ENCODE measurements at regions not wholly inside any gene's neighbourhood (a gene's known extent, or its start where the extent isn't known, plus 50 kb on each side); places are given as distances from the start of the nearest gene placed in this dataset.

DNA sequence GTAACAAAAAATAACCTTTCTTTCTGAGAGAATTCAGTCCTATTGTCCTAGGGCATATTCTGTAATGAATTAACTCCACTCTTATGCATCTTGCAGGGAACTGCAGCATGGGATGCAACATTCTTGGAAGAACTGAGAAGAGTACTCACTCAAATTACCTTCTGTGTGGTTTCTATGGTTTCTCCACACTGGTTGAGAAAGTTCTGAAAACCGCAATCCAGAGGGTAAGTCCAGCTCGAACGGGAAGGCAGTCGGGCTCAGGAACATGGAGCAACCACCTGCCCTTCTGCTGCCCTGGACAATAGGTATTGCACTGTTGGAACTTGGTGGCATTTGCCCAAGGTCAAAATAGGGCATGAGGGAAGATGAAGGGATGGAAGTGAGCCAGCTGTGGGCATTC is 59.6 kb upstream of the CDK13 start:
- DNase-seq, result no peak

DNA sequence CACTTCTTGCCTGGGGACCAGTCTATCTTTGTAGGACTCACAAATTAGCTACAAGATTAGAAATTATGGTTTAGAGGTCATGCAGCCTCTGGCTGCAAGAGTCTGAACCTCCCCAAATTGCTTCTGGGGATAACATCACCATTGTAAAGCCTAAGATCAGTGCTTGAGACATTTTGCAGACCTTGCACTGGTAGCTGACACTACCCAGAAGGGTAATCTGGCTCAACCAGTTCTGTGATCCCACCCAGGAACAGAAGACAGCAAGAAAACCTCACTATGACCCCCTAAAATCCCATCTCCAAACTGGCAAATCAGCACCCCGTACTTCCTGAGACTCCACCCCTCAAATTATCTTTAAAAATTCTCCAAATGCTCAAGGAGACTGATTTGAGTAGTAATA is 58.2 kb upstream of the CDK13 start:
- DNase-seq, result no peak

DNA sequence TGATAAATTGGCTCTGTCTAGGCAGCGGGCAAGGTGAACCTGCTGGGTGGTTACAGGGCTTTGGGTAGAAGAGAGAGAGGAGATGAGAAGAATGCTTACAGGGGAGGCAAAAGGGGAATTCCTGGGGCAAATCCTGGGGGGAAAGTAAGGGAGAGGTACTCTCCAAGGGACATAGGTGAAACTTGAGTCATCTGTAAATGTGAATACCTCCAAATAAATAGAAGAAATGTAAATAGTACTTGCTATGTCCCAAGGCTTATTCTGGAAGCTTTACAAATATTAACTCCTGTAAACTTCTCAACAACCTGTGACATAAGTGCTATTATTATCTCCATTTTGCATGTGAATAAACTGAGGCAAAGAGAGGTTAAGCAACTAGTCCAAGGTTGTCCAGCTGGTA is 57.7 kb upstream of the CDK13 start:
- no peak for DNase-seq

DNA sequence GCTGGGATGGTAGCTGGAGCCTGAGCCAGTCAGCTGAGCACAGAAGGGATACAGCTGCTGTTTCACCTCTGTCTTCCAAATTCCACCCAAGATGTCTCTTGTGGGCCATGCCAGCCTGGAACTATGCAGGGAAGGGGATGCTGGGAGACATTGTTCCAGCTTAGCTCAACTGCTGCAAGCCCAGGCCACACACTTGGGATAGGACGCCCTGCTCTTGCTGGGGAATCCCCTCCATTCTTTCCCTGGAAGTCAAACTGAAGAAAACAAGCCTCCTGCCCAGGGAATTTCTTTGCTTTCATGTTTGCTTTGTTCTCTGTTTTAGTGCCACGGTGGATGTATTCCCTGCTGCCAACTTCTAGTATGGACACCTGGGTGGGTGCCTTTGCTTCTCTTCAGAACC is 55.2 kb upstream of the CDK13 start:
- DNase-seq, result no peak

DNA sequence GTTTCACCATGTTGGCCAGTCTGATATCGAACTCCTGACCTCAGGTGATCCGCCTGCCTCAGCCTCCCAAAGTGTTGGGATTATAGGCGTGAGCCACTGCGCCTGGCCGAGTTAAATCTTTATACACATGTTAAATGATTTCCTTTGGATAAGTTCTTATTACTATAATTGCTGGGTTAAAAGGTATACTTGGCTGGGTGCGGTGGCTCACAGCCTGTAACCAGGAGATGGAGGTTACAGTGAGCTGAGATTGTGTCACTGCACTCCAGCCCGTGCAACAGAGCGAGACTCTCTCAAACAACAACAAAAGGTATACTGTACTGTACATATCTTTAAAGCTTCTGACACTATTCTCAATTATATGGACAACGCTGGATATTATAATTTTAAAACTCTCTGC is 53.2 kb upstream of the CDK13 start:
- DNase-seq, result no peak

DNA sequence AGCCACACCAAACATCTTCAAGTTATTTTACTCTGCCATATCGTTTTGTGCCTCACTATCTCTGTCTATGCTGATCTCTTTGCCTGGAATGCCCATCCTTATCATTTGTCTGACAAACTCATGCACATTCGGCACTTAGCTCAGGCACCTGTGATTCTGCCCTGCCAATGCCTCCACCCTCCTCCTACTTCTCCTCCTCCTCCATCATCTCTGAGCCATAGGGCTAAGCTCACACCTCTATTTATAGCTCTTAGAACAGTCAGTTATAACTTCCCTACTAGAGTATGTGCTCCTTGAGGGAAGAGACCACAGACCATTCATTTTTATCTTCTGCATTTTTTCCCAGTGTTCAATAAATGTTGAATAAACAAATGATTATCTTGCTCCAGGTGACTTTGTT is 51.2 kb upstream of the CDK13 start:
- DNase-seq, result no peak

Measured in DMS 273 treated with DMSO at 0.1 percent for 48 hours (cell line).